Endothelial cell of umbilical vein (primary cell): ENCODE measurements at regions not wholly inside any gene's neighbourhood (a gene's known extent, or its start where the extent isn't known, plus 50 kb on each side); places are given as distances from the start of the nearest gene placed in this dataset.
"Not testable (repeated sequence)": the region's sequence is repeated elsewhere in the genome, so short reads cannot be mapped to it uniquely, and the experiment has no call there.

Experiments used
- CTCF ChIP-seq, 2 donors: IDR thresholded peaks; 1 replicate in 1 of 2; 2 replicates in 1 of 2; pipeline ENCODE4 v1.5.1; 2011; ENCODE audit warnings: low read length in 2 of 2, mild to moderate bottlenecking in 2 of 2, moderate library complexity in 2 of 2, control low read depth in 1 of 2, inconsistent platforms in 1 of 2, low read depth in 1 of 2; ENCODE audit not compliant: insufficient read depth in 1 of 2; ENCODE audit errors: extremely low read depth in 1 of 2
- POLR2AphosphoS5 ChIP-seq: IDR thresholded peaks from 2 replicates; pipeline ENCODE4 v1.6.1; 2012; ENCODE audit warnings: low read depth, mild to moderate bottlenecking, control low read depth, low read length, moderate library complexity; ENCODE audit not compliant: insufficient read depth

- TF ChIP-seq CTCF (IDR thresholded peaks at IDR 0.05; ENCODE audit: extremely low read depth in 1 of 2, insufficient read depth in 1 of 2, low read depth in 1 of 2, low read length in 2 of 2); POLR2AphosphoS5: not testable (repeated sequence)
Measured at GRCh38 chr7:112977244-112977955, 109.2 kb downstream of the GPR85 start.
